GM18858 (cell line): ENCODE measurements at regions not wholly inside any gene's neighbourhood (a gene's known extent, or its start where the extent isn't known, plus 50 kb on each side); places are given as distances from the start of the nearest gene placed in this dataset.
"Not testable (repeated sequence)": the region's sequence is repeated elsewhere in the genome, so short reads cannot be mapped to it uniquely, and the experiment has no call there.

Experiments used
- ATAC-seq: cut with Tn5 transposase; IDR thresholded peaks from one replicate; pipeline ENCODE4 v1.9.1; 2021; ENCODE audit not compliant: unreplicated experiment

GRCh38 chr7:119967221-119967620 lies 305.8 kb upstream of the KCND2 start:
- ATAC-seq = no peak

GRCh38 chr7:119968411-119968810 lies 304.6 kb upstream of the KCND2 start:
- not testable (repeated sequence) for ATAC-seq

- ATAC-seq = no peak
Measured at GRCh38 chr7:119969054-119969453, 303.9 kb upstream of the KCND2 start.

- ATAC-seq = no peak
Measured at GRCh38 chr7:119969763-119970162, 303.2 kb upstream of the KCND2 start.

GRCh38 chr7:119974972-119975371 lies 298.0 kb upstream of the KCND2 start:
- no peak for ATAC-seq

GRCh38 chr7:119982884-119983283 lies 290.1 kb upstream of the KCND2 start:
- ATAC-seq = no peak

GRCh38 chr7:119983468-119983867 lies 289.5 kb upstream of the KCND2 start:
- ATAC-seq = no peak

GRCh38 chr7:119984247-119984646 lies 288.7 kb upstream of the KCND2 start:
- no peak for ATAC-seq

GRCh38 chr7:119988401-119988800 lies 284.6 kb upstream of the KCND2 start:
- ATAC-seq = no peak

GRCh38 chr7:119994928-119995327 lies 278.0 kb upstream of the KCND2 start:
- ATAC-seq = no peak

GRCh38 chr7:119996634-119997033 lies 276.3 kb upstream of the KCND2 start:
- peak; percentile 80 for ATAC-seq

- ATAC-seq = no peak
Measured at GRCh38 chr7:119999738-120000475, 273.1 kb upstream of the KCND2 start.

GRCh38 chr7:120005720-120006119 lies 267.3 kb upstream of the KCND2 start:
- no peak for ATAC-seq

GRCh38 chr7:120014301-120014700 lies 258.7 kb upstream of the KCND2 start:
- ATAC-seq = not testable (repeated sequence)

GRCh38 chr7:120014925-120015465 lies 258.0 kb upstream of the KCND2 start:
- ATAC-seq = no peak

- ATAC-seq = no peak
Measured at GRCh38 chr7:120021085-120021484, 251.9 kb upstream of the KCND2 start.

- no peak for ATAC-seq
Measured at GRCh38 chr7:120023494-120024167, 249.3 kb upstream of the KCND2 start.

- no peak for ATAC-seq
Measured at GRCh38 chr7:120028636-120029035, 244.3 kb upstream of the KCND2 start.

GRCh38 chr7:120030876-120031275 lies 242.1 kb upstream of the KCND2 start:
- no peak for ATAC-seq

- ATAC-seq = no peak
Measured at GRCh38 chr7:120033114-120033513, 239.9 kb upstream of the KCND2 start.

- no peak for ATAC-seq
Measured at GRCh38 chr7:120039138-120039537, 233.8 kb upstream of the KCND2 start.

- ATAC-seq = no peak
Measured at GRCh38 chr7:120041798-120042197, 231.2 kb upstream of the KCND2 start.
